ENCODE measurements at regions not wholly inside any gene's neighbourhood (a gene's known extent, or its start where the extent isn't known, plus 50 kb on each side); places are given as distances from the start of the nearest gene placed in this dataset.

DNA sequence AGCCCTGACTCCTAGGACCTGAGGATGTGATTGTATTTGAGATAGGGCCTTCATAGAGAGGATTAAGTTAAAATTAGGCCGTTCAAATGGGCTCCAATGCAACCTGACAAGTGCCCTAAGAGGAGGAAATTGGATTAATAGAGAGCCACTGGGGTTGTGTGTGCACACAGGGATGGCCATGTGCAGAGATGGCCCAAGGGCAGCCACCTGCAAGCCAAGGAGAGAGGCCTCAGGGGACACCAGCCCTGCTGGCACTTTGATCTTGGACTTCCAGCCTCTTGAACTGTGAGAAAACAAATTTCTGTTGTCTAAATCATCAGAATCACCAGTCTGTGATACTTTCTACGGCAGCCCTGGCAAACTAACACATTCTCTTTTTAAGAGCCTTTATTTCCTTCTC, 598.8 kb downstream of the UTRN start:
- TF ChIP-seq YY1 (IDR thresholded peaks at IDR 0.05; ENCODE audit: insufficient read depth, insufficient read length) (no peak), SUZ12 (IDR thresholded peaks at IDR 0.05; ENCODE audit: extremely low read depth, insufficient read depth, insufficient read length) (no peak)

Data from NT2/D1 (cell line).